ENCODE measurements at regions not wholly inside any gene's neighbourhood (a gene's known extent, or its start where the extent isn't known, plus 50 kb on each side); places are given as distances from the start of the nearest gene placed in this dataset.

- no peak overlapping the region for H3K27ac Mint-ChIP-seq
- no peaks in the 10 kb centered on the region for H3K36me3 Mint-ChIP-seq
- CTCF ChIA-PET: no interaction called here
- H3K9me3 Mint-ChIP-seq: no peaks in the 10 kb centered on the region
- H3K27me3 Mint-ChIP-seq: peaks cover 19% of the 10 kb centered on the region
- no peak for DNase-seq
- no peaks in the 10 kb centered on the region for H3K4me1 Mint-ChIP-seq
- no peak overlapping the region for H3K4me3 Mint-ChIP-seq
Observed at GRCh38 chr5:71865665-71866320, 146.7 kb downstream of the CARTPT start.

GRCh38 chr5:71872311-71872864 lies 153.3 kb downstream of the CARTPT start:
- no peak for DNase-seq
- H3K4me1 Mint-ChIP-seq: no peaks in the 10 kb centered on the region
- no peaks in the 10 kb centered on the region for H3K36me3 Mint-ChIP-seq
- H3K27me3 Mint-ChIP-seq: no peaks in the 10 kb centered on the region
- CTCF ChIA-PET: no interaction called here
- no peak overlapping the region for H3K27ac Mint-ChIP-seq
- no peaks in the 10 kb centered on the region for H3K9me3 Mint-ChIP-seq
- H3K4me3 Mint-ChIP-seq: no peak overlapping the region

GRCh38 chr5:71873191-71873591 lies 154.1 kb downstream of the CARTPT start:
- H3K36me3 Mint-ChIP-seq: no peaks in the 10 kb centered on the region
- no peak overlapping the region for H3K27ac Mint-ChIP-seq
- H3K9me3 Mint-ChIP-seq: no peaks in the 10 kb centered on the region
- CTCF ChIA-PET: no interaction called here
- DNase-seq: no peak
- no peaks in the 10 kb centered on the region for H3K27me3 Mint-ChIP-seq
- no peak overlapping the region for H3K4me3 Mint-ChIP-seq
- no peaks in the 10 kb centered on the region for H3K4me1 Mint-ChIP-seq

- Mint-ChIP-seq H3K27me3 (no peaks in the 10 kb centered on the region), H3K27ac (no peak overlapping the region), H3K36me3 (no peaks in the 10 kb centered on the region), H3K9me3 (no peaks in the 10 kb centered on the region), H3K4me3 (no peak overlapping the region), H3K4me1 (no peaks in the 10 kb centered on the region)
- CTCF ChIA-PET: no interaction called here
- DNase-seq: no peak
Observed at GRCh38 chr5:71874521-71874920, 155.4 kb downstream of the CARTPT start.

GRCh38 chr5:71877511-71877910 lies 158.4 kb downstream of the CARTPT start:
- CTCF ChIA-PET: no interaction called here
- Mint-ChIP-seq H3K9me3 (no peaks in the 10 kb centered on the region), H3K36me3 (no peaks in the 10 kb centered on the region)

GRCh38 chr5:71880536-71880935 lies 161.5 kb downstream of the CARTPT start:
- Mint-ChIP-seq H3K27me3 (peaks cover 9% of the 10 kb centered on the region), H3K27ac (no peak overlapping the region), H3K36me3 (no peaks in the 10 kb centered on the region), H3K9me3 (no peaks in the 10 kb centered on the region), H3K4me1 (no peaks in the 10 kb centered on the region), H3K4me3 (no peak overlapping the region)
- no peak for DNase-seq
- CTCF ChIA-PET: no interaction called here

More at GRCh38 chr5:71877511-71877910, 158.4 kb downstream of the CARTPT start:
- H3K27me3 Mint-ChIP-seq: peaks cover 9% of the 10 kb centered on the region
- no peak for DNase-seq
- H3K4me3 Mint-ChIP-seq: no peak overlapping the region
- H3K4me1 Mint-ChIP-seq: no peaks in the 10 kb centered on the region
- H3K27ac Mint-ChIP-seq: no peak overlapping the region

- H3K27ac Mint-ChIP-seq: no peak overlapping the region
- H3K27me3 Mint-ChIP-seq: peaks cover 9% of the 10 kb centered on the region
- H3K9me3 Mint-ChIP-seq: peaks cover 1% of the 10 kb centered on the region
- no peak overlapping the region for H3K4me3 Mint-ChIP-seq
- H3K4me1 Mint-ChIP-seq: peaks cover 2% of the 10 kb centered on the region
- DNase-seq: no peak
- CTCF ChIA-PET: no interaction called here
- peaks cover 2% of the 10 kb centered on the region for H3K36me3 Mint-ChIP-seq
Observed at GRCh38 chr5:71882826-71883741, 164.0 kb downstream of the CARTPT start.

GRCh38 chr5:71883742-71884103 lies 164.6 kb downstream of the CARTPT start:
- Mint-ChIP-seq H3K4me1 (peaks cover 2% of the 10 kb centered on the region), H3K9me3 (peaks cover 6% of the 10 kb centered on the region), H3K27ac (no peak overlapping the region), H3K27me3 (peaks cover 9% of the 10 kb centered on the region), H3K36me3 (peaks cover 2% of the 10 kb centered on the region), H3K4me3 (no peak overlapping the region)
- CTCF ChIA-PET: no interaction called here
- no peak for DNase-seq

- Mint-ChIP-seq H3K36me3 (peaks cover 2% of the 10 kb centered on the region), H3K27ac (no peak overlapping the region), H3K27me3 (peaks cover 13% of the 10 kb centered on the region), H3K4me3 (no peak overlapping the region), H3K9me3 (peaks cover 6% of the 10 kb centered on the region), H3K4me1 (peaks cover 2% of the 10 kb centered on the region)
- DNase-seq: no peak
- CTCF ChIA-PET: no interaction called here
Observed at GRCh38 chr5:71884926-71885325, 165.9 kb downstream of the CARTPT start.

- H3K36me3 Mint-ChIP-seq: peaks cover 2% of the 10 kb centered on the region
- H3K4me1 Mint-ChIP-seq: peaks cover 2% of the 10 kb centered on the region
- no peak for DNase-seq
- H3K27me3 Mint-ChIP-seq: peaks cover 18% of the 10 kb centered on the region
- H3K4me3 Mint-ChIP-seq: no peak overlapping the region
- peaks cover 6% of the 10 kb centered on the region for H3K9me3 Mint-ChIP-seq
- no peak overlapping the region for H3K27ac Mint-ChIP-seq
- CTCF ChIA-PET: no interaction called here
Observed at GRCh38 chr5:71886406-71886805, 167.3 kb downstream of the CARTPT start.

- peak overlapping the region; percentile 49 for H3K27ac Mint-ChIP-seq
- no peak overlapping the region for H3K4me3 Mint-ChIP-seq
- peaks cover 6% of the 10 kb centered on the region for H3K9me3 Mint-ChIP-seq
- peaks cover 2% of the 10 kb centered on the region for H3K36me3 Mint-ChIP-seq
- peaks cover 2% of the 10 kb centered on the region for H3K4me1 Mint-ChIP-seq
- peaks cover 21% of the 10 kb centered on the region for H3K27me3 Mint-ChIP-seq
- CTCF ChIA-PET: no interaction called here
- DNase-seq: no peak
Observed at GRCh38 chr5:71887680-71888079, 168.6 kb downstream of the CARTPT start.

- CTCF ChIA-PET: no interaction called here
- H3K4me3 Mint-ChIP-seq: no peak overlapping the region
- H3K4me1 Mint-ChIP-seq: peaks cover 2% of the 10 kb centered on the region
- DNase-seq: no peak
- peaks cover 2% of the 10 kb centered on the region for H3K36me3 Mint-ChIP-seq
- peaks cover 31% of the 10 kb centered on the region for H3K27me3 Mint-ChIP-seq
- H3K27ac Mint-ChIP-seq: no peak overlapping the region
- peaks cover 6% of the 10 kb centered on the region for H3K9me3 Mint-ChIP-seq
Observed at GRCh38 chr5:71891406-71891805, 172.3 kb downstream of the CARTPT start.

GRCh38 chr5:71891856-71892255 lies 172.8 kb downstream of the CARTPT start:
- Mint-ChIP-seq H3K9me3 (peaks cover 6% of the 10 kb centered on the region), H3K36me3 (peaks cover 2% of the 10 kb centered on the region), H3K27ac (no peak overlapping the region), H3K27me3 (peaks cover 31% of the 10 kb centered on the region), H3K4me1 (peaks cover 2% of the 10 kb centered on the region), H3K4me3 (no peak overlapping the region)
- CTCF ChIA-PET: no interaction called here
- no peak for DNase-seq

- Mint-ChIP-seq H3K36me3 (no peaks in the 10 kb centered on the region), H3K27me3 (peaks cover 31% of the 10 kb centered on the region), H3K4me3 (no peak overlapping the region), H3K27ac (no peak overlapping the region), H3K4me1 (no peaks in the 10 kb centered on the region), H3K9me3 (peaks cover 6% of the 10 kb centered on the region)
- CTCF ChIA-PET: no interaction called here
- no peak for DNase-seq
Observed at GRCh38 chr5:71892641-71893365, 173.7 kb downstream of the CARTPT start.
